Progenitor cell of endocrine pancreas (in vitro differentiated cells): ENCODE measurements at regions not wholly inside any gene's neighbourhood (a gene's known extent, or its start where the extent isn't known, plus 50 kb on each side); places are given as distances from the start of the nearest gene placed in this dataset.

ENCODE experiments used
- DNase-seq: peaks from one replicate; pipeline ENCODE4 v3.0.0; 2021; ENCODE audit warnings: low spot score; ENCODE audit not compliant: unreplicated experiment
- H3K27ac Mint-ChIP-seq: 2 replicates; pipeline ENCODE4 v1.8.0; 2021; ENCODE audit warnings: mild to moderate bottlenecking, moderate library complexity, mixed read lengths
- H3K27me3 Mint-ChIP-seq: 2 replicates; pipeline ENCODE4 v1.8.0; 2021; ENCODE audit warnings: mixed read lengths
- H3K36me3 Mint-ChIP-seq: 2 replicates; pipeline ENCODE4 v1.8.0; 2022; ENCODE audit warnings: mixed read lengths; ENCODE audit not compliant: insufficient read depth
- H3K4me1 Mint-ChIP-seq: 2 replicates; pipeline ENCODE4 v1.8.0; 2021; ENCODE audit warnings: low read depth, mixed read lengths
- H3K4me3 Mint-ChIP-seq: 2 replicates; pipeline ENCODE4 v1.8.0; 2021; ENCODE audit warnings: low read depth, mild to moderate bottlenecking, moderate library complexity, mixed read lengths
- H3K9me3 Mint-ChIP-seq: 2 replicates; pipeline ENCODE4 v1.8.0; 2021; ENCODE audit warnings: low read depth, mixed read lengths
- TF ChIP-seq, protein P1 (sequence below): fragments of 200-600 bp; sonication (generic); IDR thresholded peaks from one replicate; pipeline ENCODE4 v1.5.0; 2021; ENCODE audit warnings: antibody characterized with exemption, mild to moderate bottlenecking; ENCODE audit not compliant: unreplicated experiment

DNA sequence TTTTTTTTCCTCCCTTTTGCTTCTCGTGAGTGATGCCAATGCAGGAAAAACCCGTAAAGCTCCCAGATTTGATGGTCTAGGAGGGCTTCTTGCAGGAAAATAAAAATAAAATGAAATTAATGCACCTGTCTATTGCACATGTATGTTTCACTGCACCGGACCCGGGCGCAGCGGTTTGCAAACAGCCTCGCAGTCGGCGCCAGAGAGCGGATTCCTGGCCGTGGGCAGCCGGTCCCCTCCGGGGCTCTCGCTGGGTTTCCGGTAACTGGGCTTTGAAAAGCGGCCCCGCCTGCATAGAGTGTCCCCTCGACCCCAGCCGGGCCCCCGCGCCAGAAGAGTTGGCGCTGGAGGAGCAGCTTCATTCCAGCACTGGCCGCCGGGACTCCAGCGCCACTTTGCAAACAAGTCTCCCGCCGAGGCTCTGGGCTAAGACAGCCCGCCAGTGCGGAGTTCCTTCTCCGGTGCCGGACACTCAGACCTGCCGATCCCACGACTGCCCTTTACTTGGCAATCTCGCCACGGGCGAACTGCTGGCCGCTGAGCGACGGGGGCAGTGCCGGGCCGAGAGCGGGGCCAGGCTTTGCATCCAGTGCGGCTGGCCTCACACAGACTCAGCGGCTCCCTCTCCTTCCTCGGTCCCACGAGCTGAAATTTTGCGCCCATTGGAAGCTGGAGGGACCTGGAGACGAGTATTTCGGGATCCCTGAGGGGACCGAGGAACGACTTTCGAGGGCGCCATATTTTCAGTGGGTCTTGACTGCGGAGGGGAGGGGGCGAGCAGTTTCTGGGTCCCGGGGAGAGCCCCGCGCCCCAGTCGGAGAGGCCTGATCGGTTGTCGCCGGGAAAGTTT lies 225.9 kb upstream of the C2CD4B start:
- peaks cover 3% of the 10 kb centered on the region for H3K27me3 Mint-ChIP-seq
- no peaks in the 10 kb centered on the region for H3K36me3 Mint-ChIP-seq
- H3K27ac Mint-ChIP-seq, result peak overlapping the region; percentile 90
- DNase-seq, result peak; percentile 37
- H3K4me3 Mint-ChIP-seq, result peak overlapping the region; percentile 97
- peaks cover 13% of the 10 kb centered on the region for H3K4me1 Mint-ChIP-seq
- TF ChIP-seq, protein P1, sequence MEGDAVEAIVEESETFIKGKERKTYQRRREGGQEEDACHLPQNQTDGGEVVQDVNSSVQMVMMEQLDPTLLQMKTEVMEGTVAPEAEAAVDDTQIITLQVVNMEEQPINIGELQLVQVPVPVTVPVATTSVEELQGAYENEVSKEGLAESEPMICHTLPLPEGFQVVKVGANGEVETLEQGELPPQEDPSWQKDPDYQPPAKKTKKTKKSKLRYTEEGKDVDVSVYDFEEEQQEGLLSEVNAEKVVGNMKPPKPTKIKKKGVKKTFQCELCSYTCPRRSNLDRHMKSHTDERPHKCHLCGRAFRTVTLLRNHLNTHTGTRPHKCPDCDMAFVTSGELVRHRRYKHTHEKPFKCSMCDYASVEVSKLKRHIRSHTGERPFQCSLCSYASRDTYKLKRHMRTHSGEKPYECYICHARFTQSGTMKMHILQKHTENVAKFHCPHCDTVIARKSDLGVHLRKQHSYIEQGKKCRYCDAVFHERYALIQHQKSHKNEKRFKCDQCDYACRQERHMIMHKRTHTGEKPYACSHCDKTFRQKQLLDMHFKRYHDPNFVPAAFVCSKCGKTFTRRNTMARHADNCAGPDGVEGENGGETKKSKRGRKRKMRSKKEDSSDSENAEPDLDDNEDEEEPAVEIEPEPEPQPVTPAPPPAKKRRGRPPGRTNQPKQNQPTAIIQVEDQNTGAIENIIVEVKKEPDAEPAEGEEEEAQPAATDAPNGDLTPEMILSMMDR, result no peak
- H3K9me3 Mint-ChIP-seq, result no peaks in the 10 kb centered on the region

DNA sequence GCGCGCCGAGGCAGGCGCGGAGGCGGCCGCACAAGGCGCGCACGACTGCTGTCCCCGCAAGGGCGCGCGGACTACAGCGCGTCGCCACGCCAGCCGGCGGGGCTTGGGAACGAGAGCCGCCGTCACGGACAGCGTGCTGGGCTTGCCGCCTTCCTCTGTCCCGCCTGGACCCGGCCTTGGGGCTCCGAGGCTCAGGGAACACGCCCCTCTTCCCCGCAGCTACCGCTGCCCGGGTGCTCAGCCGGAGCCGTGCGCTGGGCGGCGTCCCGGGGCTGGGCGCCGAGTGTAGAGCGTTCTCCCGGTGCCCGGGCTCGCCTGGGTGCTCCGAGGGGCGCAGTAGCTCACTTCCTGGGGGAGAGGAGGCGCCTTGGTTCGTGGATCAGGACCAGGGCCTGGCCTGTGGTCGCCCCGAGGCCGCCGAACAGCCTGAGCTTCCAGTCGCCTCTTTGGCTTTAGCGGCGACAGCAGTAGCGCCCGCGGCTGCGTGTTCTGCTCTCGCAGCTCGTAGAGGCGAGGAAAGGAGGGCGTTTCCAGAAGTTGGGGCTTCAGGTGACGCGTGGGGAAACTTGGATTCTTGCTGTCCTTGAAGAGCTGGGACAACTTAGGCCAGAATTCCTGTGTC lies 226.7 kb upstream of the C2CD4B start:
- H3K27me3 Mint-ChIP-seq, result peaks cover 3% of the 10 kb centered on the region
- no peaks in the 10 kb centered on the region for H3K36me3 Mint-ChIP-seq
- peak overlapping the region; percentile 87 for H3K27ac Mint-ChIP-seq
- TF ChIP-seq, protein P1, result peak; percentile 35
- DNase-seq, result peak; percentile 35
- H3K4me3 Mint-ChIP-seq, result peak overlapping the region; percentile 97
- H3K9me3 Mint-ChIP-seq, result no peaks in the 10 kb centered on the region
- H3K4me1 Mint-ChIP-seq, result peaks cover 13% of the 10 kb centered on the region

DNA sequence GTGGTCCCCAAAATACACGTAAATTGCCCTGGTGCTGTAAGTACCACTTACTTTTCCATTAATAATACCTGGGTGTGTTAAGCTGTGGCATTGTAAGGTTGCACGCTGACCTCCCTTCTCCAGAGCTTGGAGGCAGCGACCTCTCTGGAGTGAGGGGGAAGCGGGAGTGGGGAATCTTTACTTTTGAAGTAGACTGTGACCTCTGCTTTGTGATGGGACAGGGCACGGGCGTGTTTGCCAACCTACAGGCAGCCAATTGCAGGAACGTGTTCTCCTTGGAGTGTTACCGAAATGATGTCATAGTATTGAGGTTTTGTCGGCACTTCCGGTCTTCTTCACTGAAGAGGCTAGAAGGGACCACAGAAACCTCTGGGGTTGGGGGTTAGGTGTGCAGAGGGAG lies 227.3 kb upstream of the C2CD4B start:
- Mint-ChIP-seq H3K4me1 (peaks cover 13% of the 10 kb centered on the region), H3K27me3 (peaks cover 3% of the 10 kb centered on the region), H3K9me3 (no peaks in the 10 kb centered on the region), H3K36me3 (no peaks in the 10 kb centered on the region), H3K4me3 (peak overlapping the region; percentile 97), H3K27ac (peak overlapping the region; percentile 87)
- DNase-seq, result no peak
- TF ChIP-seq, protein P1, result peak; percentile 24

DNA sequence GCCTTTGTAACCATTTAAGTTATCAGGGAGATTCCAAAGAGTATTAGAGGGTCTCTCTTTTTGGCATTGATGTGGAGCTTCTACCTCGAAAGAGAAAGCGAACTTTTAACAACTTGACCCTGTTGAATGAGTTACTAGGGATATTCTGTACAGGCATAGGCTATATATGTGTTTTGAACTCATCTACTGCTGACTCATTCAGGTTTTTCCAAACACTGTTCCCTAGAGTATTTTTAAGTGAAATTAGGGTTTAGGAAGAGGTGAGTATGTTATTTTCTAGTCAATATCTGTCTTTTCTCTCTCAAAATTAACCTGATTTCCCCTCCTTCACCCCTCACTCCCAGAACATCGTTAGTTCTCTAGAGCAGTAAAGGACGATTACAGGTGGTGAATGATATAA lies 228.1 kb upstream of the C2CD4B start:
- Mint-ChIP-seq H3K9me3 (peaks cover 2% of the 10 kb centered on the region), H3K36me3 (peaks cover 1% of the 10 kb centered on the region), H3K27me3 (peaks cover 3% of the 10 kb centered on the region), H3K4me1 (peaks cover 13% of the 10 kb centered on the region), H3K27ac (no peak overlapping the region), H3K4me3 (no peak overlapping the region)
- TF ChIP-seq, protein P1, result no peak
- DNase-seq, result no peak

DNA sequence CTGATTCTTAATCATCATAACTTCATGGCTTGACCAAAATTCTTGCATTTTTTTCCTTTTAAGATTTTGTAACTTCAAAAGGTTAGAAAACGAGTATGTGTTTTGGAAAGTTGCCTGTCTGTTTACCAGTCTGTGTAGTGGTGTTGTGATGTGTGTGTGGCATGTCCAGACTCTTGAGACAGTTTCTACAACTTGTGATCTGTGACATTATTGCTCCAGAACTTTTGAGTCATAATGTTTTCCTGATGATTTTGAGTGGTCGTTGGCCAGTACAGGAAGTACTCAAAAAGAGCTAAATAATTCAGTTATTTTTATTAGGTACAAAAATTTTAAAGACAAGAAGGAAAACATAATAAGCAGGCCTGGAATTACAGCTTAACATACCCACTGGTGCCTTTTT lies 229.0 kb upstream of the C2CD4B start:
- peaks cover 3% of the 10 kb centered on the region for H3K27me3 Mint-ChIP-seq
- peaks cover 6% of the 10 kb centered on the region for H3K36me3 Mint-ChIP-seq
- DNase-seq, result no peak
- no peak overlapping the region for H3K27ac Mint-ChIP-seq
- peaks cover 13% of the 10 kb centered on the region for H3K4me1 Mint-ChIP-seq
- TF ChIP-seq, protein P1, result no peak
- H3K9me3 Mint-ChIP-seq, result peaks cover 8% of the 10 kb centered on the region
- no peak overlapping the region for H3K4me3 Mint-ChIP-seq
